GM19351 (cell line): ENCODE measurements at regions not wholly inside any gene's neighbourhood (a gene's known extent, or its start where the extent isn't known, plus 50 kb on each side); places are given as distances from the start of the nearest gene placed in this dataset.
"Not testable (repeated sequence)": the region's sequence is repeated elsewhere in the genome, so short reads cannot be mapped to it uniquely, and the experiment has no call there.

Experiments used
- ATAC-seq: cut with Tn5 transposase; IDR thresholded peaks from one replicate; pipeline ENCODE4 v1.9.1; 2021; ENCODE audit warnings: mild to moderate bottlenecking, moderate library complexity; ENCODE audit not compliant: unreplicated experiment

GRCh38 chr5:36778336-36778735, 98.2 kb upstream of the NIPBL start:
- ATAC-seq, result no peak

- ATAC-seq, result not testable (repeated sequence)
These were observed 94.0 kb upstream of the NIPBL start for GRCh38 chr5:36782612-36783011.

GRCh38 chr5:36786448-36787012, 90.0 kb upstream of the NIPBL start:
- no peak for ATAC-seq

GRCh38 chr5:36787365-36788093, 89.0 kb upstream of the NIPBL start:
- no peak for ATAC-seq

GRCh38 chr5:36790847-36791246, 85.7 kb upstream of the NIPBL start:
- ATAC-seq, result no peak

GRCh38 chr5:36792560-36793180, 83.9 kb upstream of the NIPBL start:
- ATAC-seq, result no peak

- no peak for ATAC-seq
These were observed 81.2 kb upstream of the NIPBL start for GRCh38 chr5:36795366-36795765.

GRCh38 chr5:36796155-36796554, 80.4 kb upstream of the NIPBL start:
- ATAC-seq, result no peak

- no peak for ATAC-seq
These were observed 75.0 kb upstream of the NIPBL start for GRCh38 chr5:36801523-36801922.

GRCh38 chr5:36802187-36802586, 74.4 kb upstream of the NIPBL start:
- ATAC-seq, result no peak

- not testable (repeated sequence) for ATAC-seq
These were observed 63.3 kb upstream of the NIPBL start for GRCh38 chr5:36813249-36813648.

GRCh38 chr5:36815871-36816270, 60.7 kb upstream of the NIPBL start:
- no peak for ATAC-seq

- ATAC-seq, result no peak
These were observed 55.7 kb upstream of the NIPBL start for GRCh38 chr5:36820900-36821299.

- ATAC-seq, result no peak
These were observed 49.9 kb upstream of the NIPBL start for GRCh38 chr5:36826694-36827093.
